H1 (cell line): ENCODE measurements at regions not wholly inside any gene's neighbourhood (a gene's known extent, or its start where the extent isn't known, plus 50 kb on each side); places are given as distances from the start of the nearest gene placed in this dataset.

Experiments used
- EZH2 ChIP-seq: fragments of 200-600 bp; sonication (generic); IDR thresholded peaks from 2 replicates; pipeline ENCODE4 v1.7.1; 2012; ENCODE audit warnings: low read depth, mild to moderate bottlenecking, moderate library complexity, low read length, inconsistent platforms; ENCODE audit not compliant: severe bottlenecking
- GTF2F1 ChIP-seq: IDR thresholded peaks from 2 replicates; pipeline ENCODE4 v1.6.1; 2012; ENCODE audit warnings: low read depth, low read length, improper control_type of control experiment, borderline replicate concordance
- JUN ChIP-seq: IDR thresholded peaks from 2 replicates; pipeline ENCODE4 v1.6.1; 2011; ENCODE audit warnings: low read depth, mild to moderate bottlenecking, improper control_type of control experiment, low read length
- MAFK ChIP-seq: IDR thresholded peaks from 2 replicates; pipeline ENCODE4 v1.6.1; 2012; ENCODE audit warnings: low read depth, mild to moderate bottlenecking, improper control_type of control experiment, low read length
- POLR2A ChIP-seq, 2 experiments: IDR thresholded peaks; 1 replicate in 1 of 2; 2 replicates in 1 of 2; pipeline ENCODE4 v1.6.1; 2011; ENCODE audit warnings: low read depth in 2 of 2, low read length in 2 of 2, mild to moderate bottlenecking in 2 of 2; ENCODE audit errors: control extremely low read depth in 1 of 2
- POLR2AphosphoS5 ChIP-seq: IDR thresholded peaks from 2 replicates; pipeline ENCODE4 v1.6.1; 2011; ENCODE audit warnings: low read depth, low read length
- RXRA ChIP-seq: IDR thresholded peaks from 2 replicates; pipeline ENCODE4 v1.6.1; 2011; ENCODE audit warnings: low read depth, mild to moderate bottlenecking, low read length, moderate library complexity; ENCODE audit not compliant: insufficient read depth
- SUZ12 ChIP-seq: fragments of 200-600 bp; sonication (generic); IDR thresholded peaks from 2 replicates; pipeline ENCODE4 v1.6.1; 2012; ENCODE audit warnings: mild to moderate bottlenecking, inconsistent platforms, low read length, moderate library complexity, mixed read lengths
- TBP ChIP-seq: IDR thresholded peaks from 2 replicates; pipeline ENCODE4 v1.6.1; 2011; ENCODE audit warnings: low read depth, low read length, improper control_type of control experiment
- TF ChIP-seq, protein P1 (sequence below): IDR thresholded peaks from 2 replicates; pipeline ENCODE4 v1.6.1; 2012; ENCODE audit warnings: inconsistent platforms
- TF ChIP-seq, protein P2 (sequence below), 3 experiments: IDR thresholded peaks; 1 replicate in 2 of 3; 2 replicates in 1 of 3; pipeline versions ENCODE4 v1.5.1 to v1.6.1; 2011; ENCODE audit warnings: low read length in 3 of 3, mild to moderate bottlenecking in 3 of 3, inconsistent platforms in 2 of 3, low read depth in 1 of 3, moderate library complexity in 1 of 3; ENCODE audit not compliant: insufficient read depth in 1 of 3; ENCODE audit errors: control extremely low read depth in 1 of 3
- TF ChIP-seq, protein P3 (sequence below): IDR thresholded peaks from 2 replicates; pipeline ENCODE4 v1.6.1; 2012; ENCODE audit warnings: low read length, inconsistent platforms
- TF ChIP-seq, protein P4 (sequence below): IDR thresholded peaks from 2 replicates; pipeline ENCODE4 v1.6.1; 2011; ENCODE audit warnings: low read depth, mild to moderate bottlenecking, low read length; ENCODE audit not compliant: insufficient read depth

DNA sequence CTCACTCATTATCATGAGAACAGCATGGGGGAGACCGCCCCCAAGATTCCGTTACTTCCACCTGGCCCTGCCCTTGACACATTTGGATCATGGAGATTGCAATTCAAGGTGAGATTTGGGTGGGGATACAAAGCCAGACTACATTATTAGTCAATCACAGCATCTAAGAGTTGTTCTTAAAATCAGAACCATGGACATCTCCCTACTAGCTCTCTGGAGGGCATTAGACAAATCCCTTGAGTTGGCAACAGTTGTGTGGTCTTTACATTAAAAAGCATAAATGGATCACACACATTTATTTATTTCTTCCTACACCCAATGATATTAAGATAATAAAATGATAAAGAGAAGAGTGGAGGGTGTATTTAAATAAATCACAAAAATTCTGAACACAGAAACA, 262.8 kb upstream of the VCX start:
- TF ChIP-seq RXRA (no peak), POLR2AphosphoS5 (no peak), SUZ12 (no peak), POLR2A (IDR thresholded peaks at IDR 0.05; ENCODE audit: control extremely low read depth in 1 of 2, low read depth in 2 of 2, low read length in 2 of 2) (no peak), EZH2 (no peak), GTF2F1 (no peak), TBP (no peak), MAFK (no peak), JUN (no peak)
- TF ChIP-seq, protein P1, sequence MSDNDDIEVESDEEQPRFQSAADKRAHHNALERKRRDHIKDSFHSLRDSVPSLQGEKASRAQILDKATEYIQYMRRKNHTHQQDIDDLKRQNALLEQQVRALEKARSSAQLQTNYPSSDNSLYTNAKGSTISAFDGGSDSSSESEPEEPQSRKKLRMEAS = no peak
- TF ChIP-seq, protein P2, sequence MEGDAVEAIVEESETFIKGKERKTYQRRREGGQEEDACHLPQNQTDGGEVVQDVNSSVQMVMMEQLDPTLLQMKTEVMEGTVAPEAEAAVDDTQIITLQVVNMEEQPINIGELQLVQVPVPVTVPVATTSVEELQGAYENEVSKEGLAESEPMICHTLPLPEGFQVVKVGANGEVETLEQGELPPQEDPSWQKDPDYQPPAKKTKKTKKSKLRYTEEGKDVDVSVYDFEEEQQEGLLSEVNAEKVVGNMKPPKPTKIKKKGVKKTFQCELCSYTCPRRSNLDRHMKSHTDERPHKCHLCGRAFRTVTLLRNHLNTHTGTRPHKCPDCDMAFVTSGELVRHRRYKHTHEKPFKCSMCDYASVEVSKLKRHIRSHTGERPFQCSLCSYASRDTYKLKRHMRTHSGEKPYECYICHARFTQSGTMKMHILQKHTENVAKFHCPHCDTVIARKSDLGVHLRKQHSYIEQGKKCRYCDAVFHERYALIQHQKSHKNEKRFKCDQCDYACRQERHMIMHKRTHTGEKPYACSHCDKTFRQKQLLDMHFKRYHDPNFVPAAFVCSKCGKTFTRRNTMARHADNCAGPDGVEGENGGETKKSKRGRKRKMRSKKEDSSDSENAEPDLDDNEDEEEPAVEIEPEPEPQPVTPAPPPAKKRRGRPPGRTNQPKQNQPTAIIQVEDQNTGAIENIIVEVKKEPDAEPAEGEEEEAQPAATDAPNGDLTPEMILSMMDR (IDR thresholded peaks at IDR 0.05; ENCODE audit: control extremely low read depth in 1 of 3, insufficient read depth in 1 of 3, low read depth in 1 of 3, low read length in 3 of 3) = no peak
- TF ChIP-seq, protein P3, sequence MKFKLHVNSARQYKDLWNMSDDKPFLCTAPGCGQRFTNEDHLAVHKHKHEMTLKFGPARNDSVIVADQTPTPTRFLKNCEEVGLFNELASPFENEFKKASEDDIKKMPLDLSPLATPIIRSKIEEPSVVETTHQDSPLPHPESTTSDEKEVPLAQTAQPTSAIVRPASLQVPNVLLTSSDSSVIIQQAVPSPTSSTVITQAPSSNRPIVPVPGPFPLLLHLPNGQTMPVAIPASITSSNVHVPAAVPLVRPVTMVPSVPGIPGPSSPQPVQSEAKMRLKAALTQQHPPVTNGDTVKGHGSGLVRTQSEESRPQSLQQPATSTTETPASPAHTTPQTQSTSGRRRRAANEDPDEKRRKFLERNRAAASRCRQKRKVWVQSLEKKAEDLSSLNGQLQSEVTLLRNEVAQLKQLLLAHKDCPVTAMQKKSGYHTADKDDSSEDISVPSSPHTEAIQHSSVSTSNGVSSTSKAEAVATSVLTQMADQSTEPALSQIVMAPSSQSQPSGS = no peak
- TF ChIP-seq, protein P4, sequence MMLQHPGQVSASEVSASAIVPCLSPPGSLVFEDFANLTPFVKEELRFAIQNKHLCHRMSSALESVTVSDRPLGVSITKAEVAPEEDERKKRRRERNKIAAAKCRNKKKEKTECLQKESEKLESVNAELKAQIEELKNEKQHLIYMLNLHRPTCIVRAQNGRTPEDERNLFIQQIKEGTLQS = no peak
